ENCODE measurements at regions not wholly inside any gene's neighbourhood (a gene's known extent, or its start where the extent isn't known, plus 50 kb on each side); places are given as distances from the start of the nearest gene placed in this dataset.
"Not testable (repeated sequence)": the region's sequence is repeated elsewhere in the genome, so short reads cannot be mapped to it uniquely, and the experiment has no call there.

GRCh38 chr21:28299946-28300345 is 692.7 kb downstream of the LTN1 start:
- no peak for DNase-seq (ENCODE audit: low read depth in 1 of 2, low spot score in 1 of 2)
- TF ChIP-seq CTCF (IDR thresholded peaks at IDR 0.05; ENCODE audit: low read depth, low read length), result no peak

DNA sequence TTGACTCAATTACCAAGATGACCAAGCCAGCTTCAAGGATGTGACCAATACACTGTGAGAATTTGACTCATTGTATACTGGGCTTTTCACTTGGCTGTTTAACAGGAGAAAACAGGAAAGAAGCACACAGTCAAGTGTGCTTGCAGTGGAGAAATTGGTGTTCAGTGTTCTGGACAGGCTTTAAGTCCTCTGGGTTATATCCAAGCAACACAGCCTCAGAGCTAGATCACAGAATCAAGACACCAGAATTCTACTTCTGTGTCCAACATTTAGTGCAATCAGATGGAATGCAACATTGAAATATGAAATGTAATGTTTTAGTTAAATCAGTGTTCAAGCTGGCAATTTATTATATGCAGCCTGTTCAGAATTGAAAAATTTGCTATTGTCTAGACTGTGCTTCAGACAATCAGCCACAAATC is 694.4 kb downstream of the LTN1 start:
- Histone ChIP-seq H3K9me3 (ENCODE audit: low read depth) (no peaks in the 10 kb centered on the region), H3K4me1 (ENCODE audit: low read depth) (no peaks in the 10 kb centered on the region), H3K27me3 (no peaks in the 10 kb centered on the region), H3K36me3 (no peaks in the 10 kb centered on the region), H3K27ac (no peak overlapping the region), H3K4me3 (no peak overlapping the region)
- peak in 1 of 2 donors; percentile 27 for DNase-seq (ENCODE audit: low read depth in 1 of 2, low spot score in 1 of 2)
- TF ChIP-seq CTCF (IDR thresholded peaks at IDR 0.05; ENCODE audit: low read depth, low read length), result no peak

More at GRCh38 chr21:28299946-28300345, 692.7 kb downstream of the LTN1 start:
- Histone ChIP-seq H3K9me3 (ENCODE audit: low read depth) (no peaks in the 10 kb centered on the region), H3K27ac (no peak overlapping the region), H3K4me3 (no peak overlapping the region), H3K27me3 (no peaks in the 10 kb centered on the region), H3K36me3 (no peaks in the 10 kb centered on the region), H3K4me1 (ENCODE audit: low read depth) (no peaks in the 10 kb centered on the region)

DNA sequence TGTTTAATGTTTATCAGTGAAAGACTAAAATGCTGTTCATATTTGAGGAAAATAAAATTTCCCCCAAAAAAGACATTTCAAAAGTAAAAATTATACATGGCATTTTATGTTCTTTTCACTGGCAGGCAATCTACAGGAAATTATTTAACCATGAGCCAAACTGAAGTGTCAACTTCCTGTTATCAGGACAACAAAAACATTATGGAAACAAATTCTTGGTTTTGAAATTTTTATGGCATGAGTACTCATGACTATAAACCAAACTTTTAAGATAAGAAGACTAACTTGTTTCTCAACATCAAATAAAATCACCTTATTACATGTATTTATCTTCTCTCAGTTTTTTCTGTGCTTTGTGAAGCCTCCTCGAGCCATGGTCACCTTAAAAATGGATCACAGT is 698.6 kb downstream of the LTN1 start:
- no peaks in the 10 kb centered on the region for H3K4me1 ChIP-seq (ENCODE audit: low read depth)
- no peaks in the 10 kb centered on the region for H3K27me3 ChIP-seq
- H3K27ac ChIP-seq, result no peak overlapping the region
- H3K9me3 ChIP-seq (ENCODE audit: low read depth), result no peaks in the 10 kb centered on the region
- no peaks in the 10 kb centered on the region for H3K36me3 ChIP-seq
- H3K4me3 ChIP-seq, result no peak overlapping the region
- DNase-seq (ENCODE audit: low read depth in 1 of 2, low spot score in 1 of 2), result peak in 1 of 2 donors; percentile 83
- no peak for TF ChIP-seq CTCF (IDR thresholded peaks at IDR 0.05; ENCODE audit: low read depth, low read length)

DNA sequence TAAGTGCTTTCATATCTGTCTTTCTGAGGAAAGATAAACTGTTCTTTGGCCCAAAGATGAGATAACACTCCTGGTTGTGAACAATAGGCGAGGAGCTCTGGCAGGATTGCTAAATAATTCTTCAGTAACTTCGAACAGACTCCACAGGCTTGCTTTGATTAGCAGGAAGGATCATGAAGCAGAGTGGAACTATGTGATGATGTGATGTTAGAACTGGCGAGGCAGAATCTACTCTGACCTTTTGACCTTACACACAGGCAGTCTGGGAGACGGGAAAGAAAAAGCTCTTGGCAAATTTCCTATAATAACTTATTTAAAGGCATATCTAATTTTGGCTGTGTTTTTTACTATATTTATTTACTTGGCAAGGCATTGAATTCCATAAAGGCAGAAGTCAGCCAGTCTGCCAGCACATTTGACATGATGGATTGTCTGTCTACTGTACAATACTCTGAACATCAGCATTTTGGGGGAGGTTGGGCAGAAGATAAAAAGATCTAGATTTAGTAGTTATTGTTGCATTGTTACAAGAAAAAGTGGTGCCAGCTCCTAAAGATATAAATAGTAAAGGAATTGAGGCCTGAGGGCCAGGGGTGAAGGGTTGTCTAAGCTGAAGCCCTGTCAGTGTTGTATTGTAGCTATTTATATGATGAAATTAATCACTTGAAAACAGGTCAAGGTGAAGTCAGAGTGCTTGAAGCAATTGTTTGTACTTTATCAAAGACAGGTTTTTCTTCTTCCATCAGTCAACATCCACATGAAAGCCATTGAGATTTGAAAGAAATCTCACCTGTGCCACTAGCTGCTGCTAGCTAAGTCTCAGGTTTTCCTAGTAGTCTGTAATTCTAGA is 708.8 kb downstream of the LTN1 start:
- H3K4me3 ChIP-seq, result no peak overlapping the region
- no peak for TF ChIP-seq CTCF (IDR thresholded peaks at IDR 0.05; ENCODE audit: low read depth, low read length)
- H3K4me1 ChIP-seq (ENCODE audit: low read depth), result peaks cover 29% of the 10 kb centered on the region
- H3K9me3 ChIP-seq (ENCODE audit: low read depth), result no peaks in the 10 kb centered on the region
- no peaks in the 10 kb centered on the region for H3K27me3 ChIP-seq
- DNase-seq (ENCODE audit: low read depth in 1 of 2, low spot score in 1 of 2), result peak; percentile 70 to 98
- H3K36me3 ChIP-seq, result no peaks in the 10 kb centered on the region
- H3K27ac ChIP-seq, result peak overlapping the region; percentile 81

GRCh38 chr21:28282833-28283232 is 709.8 kb downstream of the LTN1 start:
- H3K27ac ChIP-seq, result peak overlapping the region; percentile 81
- H3K4me1 ChIP-seq (ENCODE audit: low read depth), result peaks cover 29% of the 10 kb centered on the region
- no peak for TF ChIP-seq CTCF (IDR thresholded peaks at IDR 0.05; ENCODE audit: low read depth, low read length)
- peak in 1 of 2 donors; percentile 21 for DNase-seq (ENCODE audit: low read depth in 1 of 2, low spot score in 1 of 2)
- H3K9me3 ChIP-seq (ENCODE audit: low read depth), result no peaks in the 10 kb centered on the region
- no peak overlapping the region for H3K4me3 ChIP-seq
- H3K27me3 ChIP-seq, result no peaks in the 10 kb centered on the region
- no peaks in the 10 kb centered on the region for H3K36me3 ChIP-seq

GRCh38 chr21:28281357-28281756 is 711.3 kb downstream of the LTN1 start:
- not testable (repeated sequence) for H3K4me3 ChIP-seq; H3K36me3 ChIP-seq; H3K27ac ChIP-seq; H3K27me3 ChIP-seq; H3K9me3 ChIP-seq (ENCODE audit: low read depth); DNase-seq (ENCODE audit: low read depth in 1 of 2, low spot score in 1 of 2)
- peaks cover 29% of the 10 kb centered on the region for H3K4me1 ChIP-seq (ENCODE audit: low read depth)
